HepG2 (cell line): ENCODE measurements at regions not wholly inside any gene's neighbourhood (a gene's known extent, or its start where the extent isn't known, plus 50 kb on each side); places are given as distances from the start of the nearest gene placed in this dataset.

Experiments used
- ATAC-seq: fragments of 200-7000 bp; cut with Tn5 transposase; 3 replicates; pipeline ENCODE4 v1.9.1; 2020; ENCODE audit warnings: mild to moderate bottlenecking, moderate library complexity
- BruUV-seq: library from RNA; stranded (reverse); fragments of 400-500 nt; replicated peaks from 2 replicates; lab custom pipeline; 2021; lab: Mats Ljungman, UMichigan
- CTCF ChIA-PET: fragments of 300-600 bp; formaldehyde crosslinking; extraction: SDS; loops from one replicate; lab custom pipeline; 2021; ENCODE audit warnings: low total read pairs, inconsistent platforms, low intra/inter-chr PET ratio; lab: Yijun Ruan, JAX
- POLR2A ChIA-PET: fragments of 350-600 bp; sonication (Branson Sonifier 250); formaldehyde crosslinking; loops from one replicate; lab custom pipeline; 2020; ENCODE audit warnings: antibody characterized with exemption, inconsistent platforms; lab: Yijun Ruan, JAX
- DNase-seq: peaks from one replicate; pipeline ENCODE4 v3.0.0-alpha.2; 2015; ENCODE audit warnings: low spot score
- FAIRE-seq: peaks from 3 replicates; lab custom pipeline; 2011; peaks lifted over from hg19 to GRCh38; lab: Jason Lieb, UNC
- H2AFZ ChIP-seq: one replicate; pipeline ENCODE4 v1.6.1; 2011; ENCODE audit warnings: low read length, inconsistent platforms
- H3K27ac ChIP-seq: fragments of 300-600 bp; 3 replicates; pipeline ENCODE4 v1.8.0; 2011; ENCODE audit warnings: mixed run types, mild to moderate bottlenecking, mixed read lengths, low read length, inconsistent platforms; ENCODE audit not compliant: insufficient read depth; ENCODE audit errors: extremely low read length
- H3K27me3 ChIP-seq, 2 experiments: fragments of 200-600 bp in 1 of 2; 2 replicates in 1 of 2; 3 replicates in 1 of 2; pipeline versions ENCODE4 v1.6.0 to v1.8.0; 2011; ENCODE audit warnings: low read length in 2 of 2, mild to moderate bottlenecking in 2 of 2, moderate library complexity in 2 of 2, inconsistent platforms in 1 of 2; ENCODE audit not compliant: insufficient read depth in 2 of 2, control insufficient read depth in 1 of 2
- H3K36me3 ChIP-seq, 2 experiments: fragments of 200-600 bp in 1 of 2; replicated peaks in 1 of 2; 2 replicates in 1 of 2; 3 replicates in 1 of 2; pipeline versions ENCODE4 v1.5.1 to v1.8.0; 2011; ENCODE audit warnings: low read length in 2 of 2, inconsistent platforms in 1 of 2; ENCODE audit not compliant: insufficient read depth in 2 of 2, control insufficient read depth in 1 of 2
- H3K4me1 ChIP-seq: 2 replicates; pipeline ENCODE4 v1.5.1; 2012; ENCODE audit warnings: low read length, inconsistent platforms; ENCODE audit not compliant: insufficient read depth
- H3K4me2 ChIP-seq: 2 replicates; pipeline ENCODE4 v1.6.0; 2011; ENCODE audit warnings: low read depth, low read length, inconsistent platforms
- H3K4me3 ChIP-seq, 3 experiments: fragments of 200-600 bp in 1 of 3; sonication (generic), shearing (Covaris generic) in 1 of 3; replicated peaks in 1 of 3; 2 replicates each; pipeline ENCODE4 v1.5.1; 2011 to 2016; ENCODE audit warnings: low read length in 3 of 3, inconsistent platforms in 2 of 3, low read depth in 2 of 3, mild to moderate bottlenecking in 2 of 3, control low read depth in 1 of 3, mixed read lengths in 1 of 3; ENCODE audit not compliant: insufficient read depth in 1 of 3
- H3K79me2 ChIP-seq: one replicate; pipeline ENCODE4 v1.6.1; 2011; ENCODE audit warnings: low read length, inconsistent platforms; ENCODE audit not compliant: insufficient read depth
- H3K9ac ChIP-seq: 2 replicates; pipeline ENCODE4 v1.6.0; 2011; ENCODE audit warnings: mild to moderate bottlenecking, low read depth, low read length, inconsistent platforms; ENCODE audit not compliant: insufficient read depth
- H3K9me3 ChIP-seq: 2 replicates; pipeline ENCODE4 v1.5.1; 2012; ENCODE audit warnings: mild to moderate bottlenecking, low read length
- H4K20me1 ChIP-seq: 2 replicates; pipeline ENCODE4 v1.6.0; 2011; ENCODE audit warnings: inconsistent platforms, mild to moderate bottlenecking, low read length, moderate library complexity; ENCODE audit not compliant: insufficient read depth
- ETV5 ChIP-seq: IDR thresholded peaks from 2 replicates; pipeline ENCODE4 v1.6.1; 2018; ENCODE audit warnings: missing biosample characterization, missing genetic modification reagents, inconsistent platforms, borderline replicate concordance
- HNRNPK ChIP-seq: fragments of 200-400 bp; formaldehyde crosslinking; IDR thresholded peaks from 2 replicates; pipeline ENCODE4 v1.6.1; 2018; ENCODE audit warnings: low read length, low read depth, moderate library complexity, mild to moderate bottlenecking; ENCODE audit not compliant: poor library complexity, severe bottlenecking
- ISL2 ChIP-seq: sonication (generic); formaldehyde crosslinking; IDR thresholded peaks from 2 replicates; pipeline ENCODE4 v1.5.0; 2020; ENCODE audit warnings: missing genetic modification reagents
- NPAS2 ChIP-seq: sonication (generic); formaldehyde crosslinking; IDR thresholded peaks from 2 replicates; pipeline ENCODE4 v1.8.0; 2022; ENCODE audit warnings: mild to moderate bottlenecking, missing genetic modification reagents, borderline replicate concordance
- PCBP1 ChIP-seq: fragments of 200-400 bp; formaldehyde crosslinking; IDR thresholded peaks from 2 replicates; pipeline ENCODE4 v1.6.1; 2017; ENCODE audit warnings: mild to moderate bottlenecking, low read depth, low read length, borderline replicate concordance
- SATB2 ChIP-seq: sonication (generic); formaldehyde crosslinking; IDR thresholded peaks from 2 replicates; pipeline ENCODE4 v1.5.0; 2020; ENCODE audit warnings: missing genetic modification reagents
- SMC3 ChIP-seq: IDR thresholded peaks from 2 replicates; pipeline ENCODE4 v1.6.1; 2011; ENCODE audit warnings: low read length, improper control_type of control experiment
- SP5 ChIP-seq: IDR thresholded peaks from 2 replicates; pipeline ENCODE4 v1.6.1; 2016; ENCODE audit warnings: low read depth, borderline replicate concordance
- TEAD2 ChIP-seq: sonication (generic); formaldehyde crosslinking; IDR thresholded peaks from 2 replicates; pipeline ENCODE4 v1.9.0; 2021; ENCODE audit warnings: missing genetic modification reagents
- ZFP41 ChIP-seq: sonication (generic); formaldehyde crosslinking; IDR thresholded peaks from 2 replicates; pipeline ENCODE4 v1.4.0; 2020; ENCODE audit warnings: mild to moderate bottlenecking, missing genetic modification reagents, borderline replicate concordance
- ZNF556 ChIP-seq: sonication (generic); formaldehyde crosslinking; IDR thresholded peaks from 2 replicates; pipeline ENCODE4 v1.4.0; 2020; ENCODE audit warnings: mild to moderate bottlenecking, missing genetic modification reagents, borderline replicate concordance
- ZNF615 ChIP-seq: sonication (generic); formaldehyde crosslinking; IDR thresholded peaks from 2 replicates; pipeline ENCODE4 v1.5.0; 2020; ENCODE audit warnings: mild to moderate bottlenecking, missing genetic modification reagents, borderline replicate concordance
- ZNF703 ChIP-seq: sonication (generic); formaldehyde crosslinking; IDR thresholded peaks from 2 replicates; pipeline ENCODE4 v1.5.1; 2020; ENCODE audit warnings: missing genetic modification reagents, mild to moderate bottlenecking, moderate library complexity, borderline replicate concordance
- ZNF747 ChIP-seq: sonication (generic); formaldehyde crosslinking; IDR thresholded peaks from 2 replicates; pipeline ENCODE4 v1.8.1; 2023; ENCODE audit warnings: missing genetic modification reagents, mild to moderate bottlenecking, borderline replicate concordance
- WGBS: methylation state at CpG from one replicate; pipeline ENCODE4 v1.1.6; 2017; ENCODE audit warnings: low lambda C conversion rate; 5-methylcytosine and 5-hydroxymethylcytosine counted together
- in situ Hi-C: cut with HindIII; loops from 2 replicates; pipeline ENCODE4 v1.10.0; 2017; ENCODE audit warnings: low pct_unique_long_range_greater_than_20kb; ENCODE audit not compliant: extremely low pct_ligation_motif_present
- intact Hi-C: fragments of 100-400 bp; cut with micrococcal nuclease; formaldehyde crosslinking; loops from one replicate; pipeline ENCODE4 v1.10.0; 2022; ENCODE audit not compliant: unreplicated experiment

DNA sequence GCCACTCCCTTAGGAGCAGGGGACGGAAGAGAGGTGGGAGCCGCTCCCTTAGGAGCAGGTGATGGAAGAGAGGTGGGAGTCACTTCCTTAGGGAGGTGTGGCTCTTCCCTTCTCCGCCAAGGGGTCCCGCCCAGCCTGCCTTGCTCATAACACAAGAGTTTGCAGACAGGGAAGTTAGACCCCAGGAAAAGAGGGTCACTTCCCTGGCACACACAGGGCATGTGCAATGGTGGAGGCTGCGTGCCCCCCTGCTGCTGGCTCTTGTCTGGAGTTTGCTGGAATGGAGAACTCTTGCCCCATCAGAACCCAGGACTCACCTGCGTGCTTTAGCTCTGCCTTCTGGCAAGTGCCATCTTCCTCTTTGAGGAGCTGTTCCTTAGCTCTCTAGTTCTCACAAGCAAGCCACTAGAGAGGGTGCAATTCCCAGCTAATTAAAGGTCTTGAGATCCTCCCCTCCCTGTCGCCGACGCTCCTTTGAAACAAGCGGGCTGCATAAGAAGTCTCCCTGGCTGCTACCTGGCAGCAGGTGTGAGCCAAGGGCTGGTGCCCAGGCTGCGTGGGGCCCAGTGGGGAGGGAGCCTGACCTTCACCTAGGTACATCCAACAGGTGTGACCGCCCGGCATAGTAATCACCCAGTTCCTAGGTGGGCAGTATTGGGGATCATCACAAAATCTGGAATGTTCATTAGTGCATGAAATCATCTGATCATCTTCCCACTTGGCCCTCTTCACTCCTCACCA is 281.6 kb downstream of the ZNF536 start:
- Histone ChIP-seq H3K9me3 (no peaks in the 10 kb centered on the region), H3K36me3 (no peaks in the 10 kb centered on the region), H2AFZ (no peak overlapping the region), H3K4me2 (no peak overlapping the region), H3K27me3 (peaks cover 0 to 14% of the 10 kb centered on the region in 2 experiments; a peak in 2 of 5 replicates), H3K4me3 (no peak overlapping the region)
- in situ Hi-C loops, result loop anchor here (5.0 to 25.0 kb wide), 2 partner anchors 427 to 917 kb away; no protein-coding TSS in a partner anchor
- TF ChIP-seq ZNF703 (CRISPR knock-in tag) (no peak), SMC3 (no peak), ZNF615 (CRISPR knock-in tag) (no peak), NPAS2 (CRISPR knock-in tag) (no peak), ZNF747 (CRISPR knock-in tag) (no peak), ZNF556 (CRISPR knock-in tag) (no peak), ISL2 (no peak), HNRNPK (no peak), ZFP41 (CRISPR knock-in tag) (no peak), ETV5 (no peak), SATB2 (CRISPR knock-in tag) (no peak), SP5 (CRISPR knock-in tag) (no peak), TEAD2 (CRISPR knock-in tag) (no peak), PCBP1 (no peak)
- TF ChIP-seq, all 625 proteins: peak for 0
- ChIA-PET POLR2A (no interaction called here), CTCF (no interaction called here)
- H3K79me2 ChIP-seq, result no peaks in the 10 kb centered on the region
- 59% methylated on average over 11 of the region's 13 CpGs for WGBS
- intact Hi-C loops, result no loop called here
- no peaks in the 10 kb centered on the region for H4K20me1 ChIP-seq
- FAIRE-seq (no peak), ATAC-seq (no peak), DNase-seq (no peak)
- H3K9ac ChIP-seq, result no peak overlapping the region
- H3K27ac ChIP-seq, result no peak overlapping the region
- no peaks in the 10 kb centered on the region for H3K4me1 ChIP-seq
- no TSS peak for BruUV-seq
